ENCODE measurements at regions not wholly inside any gene's neighbourhood (a gene's known extent, or its start where the extent isn't known, plus 50 kb on each side); places are given as distances from the start of the nearest gene placed in this dataset.
"Not testable (repeated sequence)": the region's sequence is repeated elsewhere in the genome, so short reads cannot be mapped to it uniquely, and the experiment has no call there.

DNA sequence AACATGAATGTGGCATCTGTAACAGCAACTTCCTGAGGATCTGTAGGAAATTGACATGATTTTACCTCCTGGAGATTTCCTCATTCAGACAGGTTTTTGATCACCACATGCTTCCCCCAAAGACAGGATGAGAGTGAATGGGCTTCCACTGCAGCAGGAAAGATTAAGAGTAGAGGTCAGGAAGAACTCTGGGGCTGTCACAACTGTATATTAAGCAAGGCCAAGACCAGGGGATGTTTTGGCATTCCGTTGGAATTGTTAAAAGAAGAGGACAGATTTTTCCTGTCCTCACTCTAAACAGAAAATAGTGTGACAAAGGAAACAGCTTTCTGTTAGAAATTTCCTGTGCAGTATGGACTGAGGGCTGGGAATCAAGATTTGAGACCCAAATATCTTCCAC, 363.1 kb upstream of the FRG2C start:
- H3K18ac ChIP-seq (ENCODE audit: low read depth, low read length); H3K56ac ChIP-seq (ENCODE audit: extremely low read depth, insufficient read depth, low read length); BruUV-seq (replicated peaks); H2BK120ac ChIP-seq (ENCODE audit: low read depth, low read length); intact Hi-C loops (cut with micrococcal nuclease); H2AK9ac ChIP-seq (replicated peaks; ENCODE audit: low read depth, low read length, poor library complexity); DNase-seq; H3K36me3 ChIP-seq (ENCODE audit: control insufficient read depth, insufficient read depth, low read length); H3K4me3 ChIP-seq (ENCODE audit: insufficient read depth, low read depth, low read length); ATAC-seq (ENCODE audit: low read depth); H3K14ac ChIP-seq (replicated peaks; ENCODE audit: low read depth, low read length); H3K9me1 ChIP-seq (ENCODE audit: insufficient read depth, low read length); H3K4ac ChIP-seq (ENCODE audit: low read depth, low read length); H3K79me1 ChIP-seq (ENCODE audit: low read depth in 1 of 2, low read length in 2 of 2); H4K20me1 ChIP-seq (ENCODE audit: insufficient read depth, low read length); in situ Hi-C loops (cut with MboI; ENCODE audit: low sequenced_read_pairs); H3K9me3 ChIP-seq (ENCODE audit: control insufficient read depth, insufficient read depth, low read length); H3K4me2 ChIP-seq (ENCODE audit: low read depth, low read length); H4K91ac ChIP-seq (ENCODE audit: insufficient read depth, low read depth, low read length); H3K9ac ChIP-seq (ENCODE audit: low read depth, low read length); H2BK15ac ChIP-seq (ENCODE audit: low read depth, low read length); CTCF ChIA-PET; H2BK20ac ChIP-seq (ENCODE audit: low read depth, low read length); H2AFZ ChIP-seq (replicated peaks; ENCODE audit: low read length, poor library complexity); H3K23ac ChIP-seq (ENCODE audit: low read depth, low read length); H4K5ac ChIP-seq (ENCODE audit: low read depth, low read length); H2AK5ac ChIP-seq (ENCODE audit: low read depth, low read length); H3K27me3 ChIP-seq (ENCODE audit: control insufficient read depth, insufficient read depth, low read length); H2BK5ac ChIP-seq (ENCODE audit: low read depth, low read length, poor library complexity, severe bottlenecking); H3K27ac ChIP-seq (ENCODE audit: insufficient read depth, low read length); H3K4me1 ChIP-seq (ENCODE audit: control insufficient read depth, insufficient read depth, low read length); POLR2A ChIA-PET (ENCODE audit: unreplicated experiment); dilution Hi-C loops (cut with HindIII; ENCODE audit: low sequenced_read_pairs, unreplicated experiment); H4K8ac ChIP-seq (ENCODE audit: low read depth in 2 of 2, low read length in 2 of 2): not testable (repeated sequence)
- no CpG with 5 or more reads among the region's 1 CpG for WGBS, 2 experiments (ENCODE audit: extremely low coverage in 2 of 2, insufficient read length in 1 of 2)

Data from IMR-90 (cell line).